GM18520 (cell line): ENCODE measurements at regions not wholly inside any gene's neighbourhood (a gene's known extent, or its start where the extent isn't known, plus 50 kb on each side); places are given as distances from the start of the nearest gene placed in this dataset.
"Not testable (repeated sequence)": the region's sequence is repeated elsewhere in the genome, so short reads cannot be mapped to it uniquely, and the experiment has no call there.

Experiments
- ATAC-seq: cut with Tn5 transposase; IDR thresholded peaks from one replicate; pipeline ENCODE4 v1.9.1; 2021; ENCODE audit not compliant: unreplicated experiment

- no peak for ATAC-seq
These were observed 52.2 kb upstream of the FAT1 start for GRCh38 chr4:186775902-186776301.

DNA sequence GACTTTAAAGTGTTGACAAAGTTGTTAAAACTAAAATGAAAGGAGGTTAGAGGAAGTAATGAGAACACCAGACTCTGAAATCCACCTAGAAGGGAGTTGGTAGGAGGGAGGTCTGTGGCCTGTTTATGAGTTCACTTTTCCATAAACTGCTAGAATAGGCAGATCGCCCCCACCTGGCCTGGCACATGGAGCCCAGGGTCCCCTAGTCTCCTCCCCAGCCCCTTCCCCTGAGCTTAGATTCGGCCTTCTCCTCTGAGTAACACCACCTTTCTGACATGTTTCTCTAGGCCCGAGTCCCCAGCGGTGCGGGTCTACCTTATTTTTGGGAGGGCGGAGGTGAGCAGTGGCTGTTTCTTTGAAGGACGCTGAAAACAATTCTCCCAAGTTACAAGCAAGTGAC lies 54.5 kb upstream of the FAT1 start:
- ATAC-seq = no peak

DNA sequence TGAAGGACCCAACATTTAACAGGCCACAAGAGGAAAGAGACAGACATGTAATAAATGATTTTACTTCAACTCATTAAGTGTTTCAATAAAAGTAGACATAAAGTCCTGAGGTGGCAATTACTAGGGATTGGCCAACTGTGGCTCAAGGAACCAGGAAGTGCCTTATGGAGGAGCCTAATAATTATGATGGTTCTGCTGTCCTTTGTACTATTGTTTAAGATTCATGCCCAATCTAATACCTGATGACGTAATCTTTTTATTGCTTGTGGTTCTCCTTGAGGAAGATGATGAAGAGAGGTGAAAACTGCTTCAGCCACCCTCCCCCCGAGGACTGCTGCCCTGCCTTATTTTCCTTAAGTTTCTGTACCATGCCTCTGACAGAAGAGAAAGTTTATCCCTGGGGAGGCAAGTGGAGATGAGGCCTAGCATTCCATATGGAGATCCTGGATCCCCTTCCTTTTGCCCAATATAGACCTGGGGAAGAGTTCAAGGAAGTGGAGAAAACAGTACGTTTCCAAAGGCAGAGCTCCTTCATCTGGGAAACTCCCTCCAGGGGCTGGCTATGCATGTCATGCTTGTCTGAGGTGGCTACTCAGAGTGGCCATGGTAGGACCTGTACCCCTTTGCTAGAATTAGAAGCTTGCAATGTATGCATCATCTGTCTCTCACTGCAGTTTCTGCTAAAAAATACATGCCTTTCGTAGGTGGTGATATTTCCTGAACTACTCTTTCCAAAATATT lies 56.8 kb upstream of the FAT1 start:
- ATAC-seq = no peak

- ATAC-seq = no peak
These were observed 57.6 kb upstream of the FAT1 start for GRCh38 chr4:186781032-186781917.

DNA sequence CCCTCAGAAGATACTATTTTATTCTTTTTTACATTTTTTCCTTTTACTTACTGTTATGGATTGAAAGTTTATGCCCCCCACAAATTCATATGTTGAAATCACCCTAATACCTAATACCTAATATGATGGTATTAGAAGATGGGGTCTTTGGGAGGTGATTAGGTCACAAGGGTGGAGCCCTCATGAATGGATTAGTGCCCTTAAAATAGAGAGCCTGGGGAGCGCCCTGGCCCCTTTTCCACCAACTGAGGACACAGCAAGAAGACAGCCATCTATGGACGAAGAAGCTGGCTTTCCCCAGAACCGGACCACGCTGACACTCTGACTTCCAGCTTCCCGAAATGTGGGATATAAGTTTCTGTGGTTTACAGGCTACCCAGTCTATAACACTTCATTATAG lies 58.6 kb upstream of the FAT1 start:
- no peak for ATAC-seq

GRCh38 chr4:186787536-186787935 lies 63.9 kb upstream of the FAT1 start:
- ATAC-seq = no peak

- ATAC-seq = no peak
These were observed 66.0 kb upstream of the FAT1 start for GRCh38 chr4:186789651-186790050.

GRCh38 chr4:186790630-186791029 lies 67.0 kb upstream of the FAT1 start:
- ATAC-seq = no peak

- no peak for ATAC-seq
These were observed 69.2 kb upstream of the FAT1 start for GRCh38 chr4:186792728-186793366.

DNA sequence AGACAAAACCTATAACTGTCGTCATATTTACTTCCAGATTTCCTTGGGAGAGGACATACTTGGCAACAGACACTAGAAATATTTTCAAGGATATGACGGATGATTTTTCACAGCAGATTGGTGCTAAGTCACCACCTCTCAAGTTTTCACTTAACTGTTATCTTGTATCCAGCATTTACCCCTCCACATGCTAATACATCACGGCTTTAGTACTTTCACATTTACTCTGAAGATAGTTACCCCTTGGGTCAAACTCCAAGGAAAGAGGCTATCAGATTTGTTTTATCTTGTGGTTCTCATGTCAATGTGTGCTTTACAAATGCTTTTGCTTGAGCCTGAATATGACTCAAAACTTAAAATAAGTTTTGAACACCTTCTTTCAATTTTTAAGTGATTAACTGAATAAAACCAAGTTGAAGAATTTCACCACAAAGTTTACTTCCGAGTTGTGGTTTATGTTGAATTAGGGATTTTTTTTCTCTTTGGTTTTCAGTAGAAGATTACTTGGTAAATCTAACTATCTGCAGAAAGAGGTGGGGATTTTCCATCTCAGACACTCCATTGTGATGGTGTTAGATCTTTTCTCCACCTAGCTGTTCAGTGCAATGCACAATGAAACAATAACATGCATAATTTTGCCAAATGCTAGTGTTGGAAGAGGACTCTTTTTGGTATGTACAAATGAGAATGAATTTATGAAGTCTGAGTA lies 75.4 kb upstream of the FAT1 start:
- no peak for ATAC-seq

GRCh38 chr4:186805020-186805820 lies 81.6 kb upstream of the FAT1 start:
- ATAC-seq = no peak

- ATAC-seq = not testable (repeated sequence)
These were observed 82.3 kb upstream of the FAT1 start for GRCh38 chr4:186805917-186806316.

- ATAC-seq = no peak
These were observed 83.2 kb upstream of the FAT1 start for GRCh38 chr4:186806679-186807421.

DNA sequence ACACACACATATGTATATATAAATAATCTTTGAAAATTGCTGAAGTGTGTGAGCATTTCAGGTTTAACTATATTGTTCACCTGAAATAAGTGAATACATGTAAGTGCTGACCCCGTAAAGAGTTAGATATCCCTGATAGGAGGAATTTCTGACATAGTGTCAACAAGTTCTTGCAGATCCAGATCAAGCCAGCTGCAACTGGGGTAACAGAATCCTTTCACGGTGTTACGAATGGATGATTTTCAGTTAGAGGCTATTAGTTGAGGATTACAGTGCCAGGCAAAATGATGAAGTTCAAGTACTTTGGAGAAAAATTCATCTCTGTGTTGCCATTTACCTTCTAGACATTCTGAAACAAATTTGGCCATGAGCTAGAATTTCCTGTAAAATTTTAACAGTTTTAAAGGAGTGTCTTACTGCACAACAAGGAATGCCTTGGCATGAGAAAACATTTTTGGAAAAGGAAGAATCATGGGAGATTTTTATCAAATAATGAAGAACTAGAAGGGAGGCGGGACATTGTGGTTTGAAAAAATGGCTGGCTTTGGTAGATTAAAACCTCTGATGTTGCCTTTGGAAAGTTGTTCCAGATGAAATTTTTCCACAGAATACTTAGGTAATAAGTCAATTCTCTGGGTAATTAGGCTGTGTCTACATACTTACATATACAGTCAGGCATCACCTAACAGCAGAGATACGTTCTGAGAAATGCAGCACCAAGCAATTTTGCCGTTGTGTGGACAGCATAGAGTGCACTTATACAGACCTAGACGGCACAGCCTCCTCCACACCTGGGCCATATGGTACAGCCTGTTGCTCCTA lies 84.4 kb upstream of the FAT1 start:
- ATAC-seq = no peak

DNA sequence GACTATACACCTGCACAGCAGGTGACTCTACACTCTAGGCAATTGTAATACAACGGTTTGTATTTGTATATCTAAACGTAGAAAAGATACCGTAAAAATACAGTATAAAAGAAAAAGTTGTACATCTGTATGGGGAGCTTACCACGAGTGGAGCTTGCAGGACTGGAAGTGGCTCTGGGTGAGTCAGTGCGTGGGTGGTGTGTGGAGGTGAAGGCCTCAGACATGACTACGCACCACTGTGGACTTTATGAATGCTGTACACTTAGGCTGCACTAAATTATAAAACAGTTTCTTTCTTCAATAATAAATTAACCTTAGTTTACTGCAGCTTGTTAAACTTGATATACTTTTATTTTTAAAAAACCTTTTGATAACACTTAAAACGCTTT lies 85.0 kb upstream of the FAT1 start:
- ATAC-seq = no peak

DNA sequence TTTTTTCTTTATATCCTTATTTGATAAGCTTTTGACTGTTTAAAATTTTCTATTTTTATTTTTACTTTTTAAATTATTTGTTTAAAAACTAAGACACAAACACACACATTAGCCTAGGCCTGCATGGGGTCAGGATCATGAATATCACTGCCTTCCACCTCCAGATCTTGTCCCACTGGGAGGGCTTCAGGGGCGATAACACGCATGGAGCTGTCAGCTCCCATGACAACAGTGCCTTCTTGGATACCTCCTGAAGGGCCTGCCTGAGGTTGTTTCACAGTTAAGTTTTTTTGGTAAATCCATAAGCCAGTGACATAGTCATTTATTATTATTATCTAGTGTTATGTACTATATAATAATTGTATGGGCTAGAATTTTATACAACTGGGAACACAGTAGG lies 85.4 kb upstream of the FAT1 start:
- ATAC-seq = no peak

DNA sequence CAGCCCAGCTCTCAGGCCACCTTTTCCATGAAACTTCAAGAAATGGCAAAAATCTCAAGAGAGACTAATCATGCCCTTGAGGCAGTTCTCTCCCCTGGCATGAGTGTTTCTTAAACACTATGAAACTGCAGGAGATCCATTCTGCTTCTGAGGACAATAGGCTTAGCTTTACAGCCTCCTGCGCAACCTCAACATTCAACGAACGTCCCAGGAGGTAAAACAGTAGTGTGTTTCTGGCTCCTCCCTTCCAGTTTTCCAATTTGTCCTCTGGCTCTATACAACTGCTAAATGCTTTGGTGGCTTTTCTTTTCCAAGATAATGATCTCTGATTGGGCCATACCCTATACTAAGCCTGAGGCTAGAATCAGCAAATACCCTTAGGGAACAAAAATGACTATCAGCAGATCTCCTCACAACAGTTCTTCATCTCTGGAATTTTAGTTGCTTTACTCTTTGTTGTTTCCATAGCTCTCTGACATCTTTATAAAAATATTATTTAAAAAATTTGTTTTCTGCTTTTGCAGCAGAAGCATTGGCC lies 87.0 kb upstream of the FAT1 start:
- no peak for ATAC-seq

GRCh38 chr4:186812592-186812991 lies 88.9 kb upstream of the FAT1 start:
- no peak for ATAC-seq
